IMR-90 (cell line): ENCODE measurements at regions not wholly inside any gene's neighbourhood (a gene's known extent, or its start where the extent isn't known, plus 50 kb on each side); places are given as distances from the start of the nearest gene placed in this dataset.

Experiments used
- ATAC-seq: fragments of 200-7000 bp; cut with Tn5 transposase; 2 replicates; pipeline ENCODE4 v1.9.1; 2020; ENCODE audit warnings: low read depth, mild to moderate bottlenecking, moderate library complexity
- BruUV-seq: library from RNA; stranded (reverse); fragments of 400-500 nt; replicated peaks from 2 replicates; lab custom pipeline; 2021; lab: Mats Ljungman, UMichigan
- CTCF ChIA-PET: fragments of 300-600 bp; formaldehyde crosslinking; extraction: SDS; loops from one replicate; lab custom pipeline; 2021; ENCODE audit warnings: antibody characterized with exemption; lab: Yijun Ruan, JAX
- POLR2A ChIA-PET: fragments of 300-600 bp; sonication (Branson Sonifier 250); formaldehyde crosslinking; loops from one replicate; lab custom pipeline; 2022; ENCODE audit warnings: antibody characterized with exemption; ENCODE audit not compliant: unreplicated experiment; lab: Charles Lee
- DNase-seq: peaks from one replicate; pipeline ENCODE4 v3.0.0; 2013
- H2AFZ ChIP-seq: replicated peaks from 2 replicates; pipeline ENCODE3; 2013; ENCODE audit warnings: low read length, mild to moderate bottlenecking; ENCODE audit not compliant: poor library complexity
- H2AK5ac ChIP-seq: 2 replicates; pipeline ENCODE4 v1.6.1; 2013; ENCODE audit warnings: low read depth, low read length, inconsistent platforms
- H2AK9ac ChIP-seq: replicated peaks from 2 replicates; pipeline ENCODE3; 2013; ENCODE audit warnings: mild to moderate bottlenecking, low read depth, low read length, moderate library complexity; ENCODE audit not compliant: poor library complexity
- H2BK120ac ChIP-seq: 2 replicates; pipeline ENCODE4 v1.6.1; 2013; ENCODE audit warnings: low read depth, low read length, inconsistent platforms
- H2BK15ac ChIP-seq: 3 replicates; pipeline ENCODE4 v1.6.1; 2013; ENCODE audit warnings: low read depth, low read length, inconsistent platforms
- H2BK20ac ChIP-seq: 2 replicates; pipeline ENCODE4 v1.6.1; 2013; ENCODE audit warnings: low read depth, mild to moderate bottlenecking, inconsistent platforms, low read length, moderate library complexity
- H2BK5ac ChIP-seq: 2 replicates; pipeline ENCODE4 v1.6.1; 2013; ENCODE audit warnings: mild to moderate bottlenecking, low read depth, low read length, inconsistent platforms; ENCODE audit not compliant: poor library complexity, severe bottlenecking
- H3K14ac ChIP-seq: replicated peaks from 2 replicates; pipeline ENCODE4 v1.6.1; 2013; ENCODE audit warnings: low read depth, low read length, inconsistent platforms
- H3K18ac ChIP-seq: 2 replicates; pipeline ENCODE4 v1.6.1; 2013; ENCODE audit warnings: low read depth, low read length, control low read depth
- H3K23ac ChIP-seq: 2 replicates; pipeline ENCODE4 v1.6.1; 2013; ENCODE audit warnings: low read depth, low read length, inconsistent platforms
- H3K27ac ChIP-seq: 2 replicates; pipeline ENCODE4 v1.5.1; 2013; ENCODE audit warnings: mild to moderate bottlenecking, control low read depth, low read length; ENCODE audit not compliant: insufficient read depth
- H3K27me3 ChIP-seq: 2 replicates; pipeline ENCODE4 v1.6.1; 2013; ENCODE audit warnings: low read length; ENCODE audit not compliant: control insufficient read depth, insufficient read depth
- H3K36me3 ChIP-seq: 2 replicates; pipeline ENCODE4 v1.6.1; 2013; ENCODE audit warnings: low read length, mixed read lengths; ENCODE audit not compliant: control insufficient read depth, insufficient read depth
- H3K4ac ChIP-seq: 2 replicates; pipeline ENCODE4 v1.6.1; 2013; ENCODE audit warnings: low read depth, low read length, inconsistent platforms
- H3K4me1 ChIP-seq: 2 replicates; pipeline ENCODE4 v1.6.1; 2013; ENCODE audit warnings: low read length, mixed read lengths; ENCODE audit not compliant: control insufficient read depth, insufficient read depth
- H3K4me2 ChIP-seq: 2 replicates; pipeline ENCODE4 v1.6.1; 2013; ENCODE audit warnings: low read depth, mild to moderate bottlenecking, control low read depth, low read length, moderate library complexity
- H3K4me3 ChIP-seq: 2 replicates; pipeline ENCODE4 v1.5.1; 2013; ENCODE audit warnings: low read depth, mild to moderate bottlenecking, control low read depth, low read length, moderate library complexity; ENCODE audit not compliant: insufficient read depth
- H3K56ac ChIP-seq: 2 replicates; pipeline ENCODE4 v1.6.1; 2013; ENCODE audit warnings: low read length, inconsistent platforms; ENCODE audit not compliant: insufficient read depth; ENCODE audit errors: extremely low read depth
- H3K79me1 ChIP-seq, 2 experiments: 2 replicates each; pipeline ENCODE4 v1.6.1; 2013; ENCODE audit warnings: low read length in 2 of 2, inconsistent platforms in 1 of 2, low read depth in 1 of 2
- H3K9ac ChIP-seq: 2 replicates; pipeline ENCODE4 v1.6.1; 2013; ENCODE audit warnings: low read depth, low read length, control low read depth
- H3K9me1 ChIP-seq: 2 replicates; pipeline ENCODE4 v1.6.1; 2013; ENCODE audit warnings: low read length, inconsistent platforms; ENCODE audit not compliant: insufficient read depth
- H3K9me3 ChIP-seq: 2 replicates; pipeline ENCODE4 v1.6.1; 2013; ENCODE audit warnings: low read length; ENCODE audit not compliant: control insufficient read depth, insufficient read depth
- H4K20me1 ChIP-seq: 2 replicates; pipeline ENCODE4 v1.6.1; 2013; ENCODE audit warnings: low read length, inconsistent platforms; ENCODE audit not compliant: insufficient read depth
- H4K5ac ChIP-seq: 2 replicates; pipeline ENCODE4 v1.6.1; 2013; ENCODE audit warnings: mild to moderate bottlenecking, low read depth, low read length, control low read depth
- H4K8ac ChIP-seq, 2 experiments: 2 replicates each; pipeline ENCODE4 v1.6.1; 2013; ENCODE audit warnings: low read depth in 2 of 2, low read length in 2 of 2, control low read depth in 1 of 2, inconsistent platforms in 1 of 2
- H4K91ac ChIP-seq: 2 replicates; pipeline ENCODE4 v1.6.1; 2013; ENCODE audit warnings: low read depth, low read length, inconsistent platforms; ENCODE audit not compliant: insufficient read depth
- MXI1 ChIP-seq: IDR thresholded peaks from 2 replicates; pipeline ENCODE4 v1.6.1; 2012; ENCODE audit warnings: low read depth, mild to moderate bottlenecking, low read length, moderate library complexity, borderline replicate concordance
- POLR2A ChIP-seq: IDR thresholded peaks from 2 replicates; pipeline ENCODE4 v1.6.1; 2012; ENCODE audit warnings: mild to moderate bottlenecking, low read depth, low read length
- RAD21 ChIP-seq: IDR thresholded peaks from 2 replicates; pipeline ENCODE4 v1.6.1; 2012; ENCODE audit warnings: low read length, improper control_type of control experiment
- RCOR1 ChIP-seq: IDR thresholded peaks from 2 replicates; pipeline ENCODE4 v1.6.1; 2012; ENCODE audit warnings: mild to moderate bottlenecking, low read length, improper control_type of control experiment; ENCODE audit not compliant: insufficient replicate concordance
- WGBS, 2 experiments: methylation state at CpG; one replicate each; pipeline versions ENCODE4 v1.1.5 to v1.1.7; 2013; ENCODE audit warnings: missing lambda C conversion rate in 2 of 2; ENCODE audit not compliant: insufficient read length in 1 of 2; ENCODE audit errors: extremely low coverage in 2 of 2; 5-methylcytosine and 5-hydroxymethylcytosine counted together
- dilution Hi-C: fragments of 300-500 bp; cut with HindIII; formaldehyde crosslinking; loops from one replicate; pipeline ENCODE4 v1.14.3; 2018; ENCODE audit warnings: low sequenced_read_pairs; ENCODE audit not compliant: unreplicated experiment
- in situ Hi-C: fragments of 300-500 bp; cut with MboI; formaldehyde crosslinking; loops from 3 replicates; pipeline ENCODE4 v1.14.3; 2019; ENCODE audit warnings: low sequenced_read_pairs, inconsistent platforms, mixed read lengths
- intact Hi-C: fragments of 100-400 bp; cut with micrococcal nuclease; formaldehyde crosslinking; loops from 2 replicates; pipeline ENCODE4 v1.10.0; 2022
- TF ChIP-seq, protein P1 (sequence below): conservative IDR thresholded peaks from 2 replicates; pipeline ENCODE4 v1.5.1; 2012; ENCODE audit warnings: mild to moderate bottlenecking, low read depth, low read length, improper control_type of control experiment
- TF ChIP-seq, protein P2 (sequence below): fragments of 150-350 bp; IDR thresholded peaks from 2 replicates; pipeline ENCODE4 v1.6.1; 2017; ENCODE audit warnings: mild to moderate bottlenecking, antibody characterized with exemption, low read length, low read depth

GRCh38 chr19:8897106-8897505 lies 64.9 kb downstream of the MBD3L1 start:
- Histone ChIP-seq H3K27me3 (no peaks in the 10 kb centered on the region), H3K14ac (no peak overlapping the region), H3K23ac (no peak overlapping the region), H2AK5ac (no peak overlapping the region), H2BK5ac (no peak overlapping the region), H2BK15ac (no peak overlapping the region), H3K4me2 (no peak overlapping the region), H3K4me1 (no peaks in the 10 kb centered on the region), H3K36me3 (no peaks in the 10 kb centered on the region), H3K27ac (no peak overlapping the region), H4K5ac (no peak overlapping the region), H3K18ac (no peak overlapping the region), H2AK9ac (no peak overlapping the region), H4K91ac (no peak overlapping the region), H3K9me3 (peaks cover 42% of the 10 kb centered on the region), H3K56ac (no peak overlapping the region), H2AFZ (no peak overlapping the region), H3K9me1 (no peaks in the 10 kb centered on the region), H3K4me3 (no peak overlapping the region), H4K20me1 (no peaks in the 10 kb centered on the region), H3K79me1 (no peaks in the 10 kb centered on the region), H3K9ac (no peak overlapping the region), H4K8ac (no peak overlapping the region), H2BK20ac (no peak overlapping the region), H3K4ac (no peak overlapping the region), H2BK120ac (no peak overlapping the region)
- TF ChIP-seq, protein P1, sequence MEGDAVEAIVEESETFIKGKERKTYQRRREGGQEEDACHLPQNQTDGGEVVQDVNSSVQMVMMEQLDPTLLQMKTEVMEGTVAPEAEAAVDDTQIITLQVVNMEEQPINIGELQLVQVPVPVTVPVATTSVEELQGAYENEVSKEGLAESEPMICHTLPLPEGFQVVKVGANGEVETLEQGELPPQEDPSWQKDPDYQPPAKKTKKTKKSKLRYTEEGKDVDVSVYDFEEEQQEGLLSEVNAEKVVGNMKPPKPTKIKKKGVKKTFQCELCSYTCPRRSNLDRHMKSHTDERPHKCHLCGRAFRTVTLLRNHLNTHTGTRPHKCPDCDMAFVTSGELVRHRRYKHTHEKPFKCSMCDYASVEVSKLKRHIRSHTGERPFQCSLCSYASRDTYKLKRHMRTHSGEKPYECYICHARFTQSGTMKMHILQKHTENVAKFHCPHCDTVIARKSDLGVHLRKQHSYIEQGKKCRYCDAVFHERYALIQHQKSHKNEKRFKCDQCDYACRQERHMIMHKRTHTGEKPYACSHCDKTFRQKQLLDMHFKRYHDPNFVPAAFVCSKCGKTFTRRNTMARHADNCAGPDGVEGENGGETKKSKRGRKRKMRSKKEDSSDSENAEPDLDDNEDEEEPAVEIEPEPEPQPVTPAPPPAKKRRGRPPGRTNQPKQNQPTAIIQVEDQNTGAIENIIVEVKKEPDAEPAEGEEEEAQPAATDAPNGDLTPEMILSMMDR: no peak
- TF ChIP-seq POLR2A: no peak
- no peak for TF ChIP-seq RAD21
- no peak for TF ChIP-seq RCOR1
- TF ChIP-seq, protein P2, sequence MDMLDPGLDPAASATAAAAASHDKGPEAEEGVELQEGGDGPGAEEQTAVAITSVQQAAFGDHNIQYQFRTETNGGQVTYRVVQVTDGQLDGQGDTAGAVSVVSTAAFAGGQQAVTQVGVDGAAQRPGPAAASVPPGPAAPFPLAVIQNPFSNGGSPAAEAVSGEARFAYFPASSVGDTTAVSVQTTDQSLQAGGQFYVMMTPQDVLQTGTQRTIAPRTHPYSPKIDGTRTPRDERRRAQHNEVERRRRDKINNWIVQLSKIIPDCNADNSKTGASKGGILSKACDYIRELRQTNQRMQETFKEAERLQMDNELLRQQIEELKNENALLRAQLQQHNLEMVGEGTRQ: no peak
- no peak for TF ChIP-seq MXI1
- ATAC-seq: no peak
- in situ Hi-C loops (no loop called here), dilution Hi-C loops (no loop called here), intact Hi-C loops (no loop called here)
- WGBS, 2 experiments: 80% methylated on average over 2 of the region's 5 CpGs; no CpG with 5 or more reads in 1 of the 2 experiments
- BruUV-seq: no TSS peak
- ChIA-PET CTCF (interaction anchor here (0.5 kb wide), 1 partner anchor 442 kb away, joined by 3 read pairs; no protein-coding TSS in a partner anchor), POLR2A (no interaction called here)
- no peak for DNase-seq
